SU-DHL-6 (cell line): ENCODE measurements at regions not wholly inside any gene's neighbourhood (a gene's known extent, or its start where the extent isn't known, plus 50 kb on each side); places are given as distances from the start of the nearest gene placed in this dataset.
A peak's percentile ranks its signal among the peaks of the same experiment; 100 is the strongest.

ENCODE experiments used
- H2AFZ ChIP-seq: fragments of 200-600 bp; sonication (generic); 2 replicates; pipeline ENCODE4 v1.6.1; 2014; ENCODE audit warnings: low read depth, mild to moderate bottlenecking, moderate library complexity, mixed read lengths, antibody characterized with exemption, low read length; ENCODE audit not compliant: severe bottlenecking
- H3F3A ChIP-seq: fragments of 200-600 bp; shearing (Covaris generic); 2 replicates; pipeline ENCODE4 v1.6.0; 2016; ENCODE audit warnings: antibody characterized with exemption, mild to moderate bottlenecking; ENCODE audit not compliant: insufficient read depth
- H3K27ac ChIP-seq: fragments of 200-600 bp; sonication (generic); 2 replicates; pipeline ENCODE4 v1.5.1; 2016; ENCODE audit warnings: low read depth, mild to moderate bottlenecking, low read length, moderate library complexity, mixed read lengths
- H3K27me3 ChIP-seq: fragments of 200-600 bp; sonication (generic), shearing (Covaris generic); 2 replicates; pipeline ENCODE4 v1.6.0; 2014; ENCODE audit warnings: mild to moderate bottlenecking, low read length
- H3K36me3 ChIP-seq: fragments of 200-600 bp; sonication (generic); 2 replicates; pipeline ENCODE4 v1.6.1; 2014; ENCODE audit warnings: mild to moderate bottlenecking, low read length, mixed read lengths
- H3K4me2 ChIP-seq: fragments of 300-600, 200-600 bp; shearing (Covaris generic), sonication (generic); 2 replicates; pipeline ENCODE4 v1.6.0; 2014; ENCODE audit warnings: low read length, low read depth, mild to moderate bottlenecking; ENCODE audit not compliant: poor library complexity, severe bottlenecking
- H3K4me3 ChIP-seq: fragments of 200-600 bp; sonication (generic); 2 replicates; pipeline ENCODE4 v1.5.1; 2014; ENCODE audit warnings: antibody characterized with exemption, low read length, mild to moderate bottlenecking, mixed read lengths; ENCODE audit not compliant: insufficient read depth, poor library complexity, severe bottlenecking
- H3K79me2 ChIP-seq: fragments of 200-600 bp; sonication (generic); 2 replicates; pipeline ENCODE4 v1.6.1; 2014; ENCODE audit warnings: mild to moderate bottlenecking, low read length, moderate library complexity; ENCODE audit not compliant: insufficient read depth
- H3K9ac ChIP-seq: fragments of 200-600 bp; sonication (generic); 2 replicates; pipeline ENCODE4 v1.7.0; 2014; ENCODE audit warnings: mild to moderate bottlenecking, low read length
- H3K9me2 ChIP-seq: fragments of 200-600 bp; sonication (generic); replicated peaks from 2 replicates; pipeline ENCODE4 v1.6.1; 2014; ENCODE audit warnings: low read length; ENCODE audit not compliant: insufficient read depth
- H3K9me3 ChIP-seq: fragments of 200-600 bp; sonication (generic); 2 replicates; pipeline ENCODE4 v1.6.1; 2014; ENCODE audit warnings: low read length, mixed read lengths; ENCODE audit not compliant: insufficient read depth
- H4K20me1 ChIP-seq: fragments of 200-600 bp; sonication (generic); 2 replicates; pipeline ENCODE4 v1.6.1; 2014; ENCODE audit warnings: low read depth, mild to moderate bottlenecking, antibody characterized with exemption, low read length, moderate library complexity, mixed read lengths
- EZH2phosphoT487 ChIP-seq: fragments of 200-600 bp; sonication (generic), shearing (Covaris generic); conservative IDR thresholded peaks from 2 replicates; pipeline ENCODE4 v1.6.1; 2018; ENCODE audit warnings: mild to moderate bottlenecking, antibody characterized with exemption, low read length, moderate library complexity, mixed read lengths
- TF ChIP-seq, protein P1 (sequence below): fragments of 200-600 bp; sonication (generic); IDR thresholded peaks from one replicate; pipeline ENCODE4 v1.5.1; 2017; ENCODE audit warnings: antibody characterized with exemption, mild to moderate bottlenecking, low read length, moderate library complexity; ENCODE audit not compliant: insufficient read depth, poor library complexity, severe bottlenecking

DNA sequence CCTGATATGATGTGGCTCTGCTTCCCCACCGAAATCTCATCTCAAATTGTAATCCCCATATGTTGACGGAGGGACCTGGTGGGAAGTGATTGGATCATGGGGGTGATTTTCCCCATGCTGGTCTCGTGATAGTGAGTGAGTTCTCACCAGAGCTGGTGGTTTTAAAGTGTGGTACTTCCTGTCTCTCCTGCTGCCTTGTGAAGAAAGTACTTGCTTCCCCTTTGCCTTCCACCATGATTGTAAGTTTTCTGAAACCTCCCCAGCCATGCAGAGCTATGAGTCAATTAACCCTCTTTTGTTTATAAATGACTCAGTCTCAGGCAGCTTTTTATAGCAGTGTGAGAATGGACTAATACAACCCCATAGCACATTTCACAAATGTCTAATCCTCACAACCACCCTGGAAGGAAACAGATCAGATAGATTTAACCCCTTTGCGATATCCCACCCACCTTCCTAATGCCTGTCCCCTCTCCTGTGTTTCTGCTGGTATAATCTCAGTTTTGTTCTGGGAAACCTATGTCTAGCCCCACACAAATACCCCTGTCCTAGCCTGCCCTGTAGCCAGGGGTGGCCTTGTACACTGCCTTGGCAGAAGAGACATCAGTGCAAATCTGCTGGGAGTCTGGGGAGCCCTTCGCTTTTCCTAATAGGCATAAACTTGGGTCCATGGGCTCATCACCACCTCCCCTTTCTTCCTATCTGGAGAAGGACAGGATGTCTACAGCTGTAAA lies 157.0 kb upstream of the RAI14 start:
- TF ChIP-seq, protein P1, sequence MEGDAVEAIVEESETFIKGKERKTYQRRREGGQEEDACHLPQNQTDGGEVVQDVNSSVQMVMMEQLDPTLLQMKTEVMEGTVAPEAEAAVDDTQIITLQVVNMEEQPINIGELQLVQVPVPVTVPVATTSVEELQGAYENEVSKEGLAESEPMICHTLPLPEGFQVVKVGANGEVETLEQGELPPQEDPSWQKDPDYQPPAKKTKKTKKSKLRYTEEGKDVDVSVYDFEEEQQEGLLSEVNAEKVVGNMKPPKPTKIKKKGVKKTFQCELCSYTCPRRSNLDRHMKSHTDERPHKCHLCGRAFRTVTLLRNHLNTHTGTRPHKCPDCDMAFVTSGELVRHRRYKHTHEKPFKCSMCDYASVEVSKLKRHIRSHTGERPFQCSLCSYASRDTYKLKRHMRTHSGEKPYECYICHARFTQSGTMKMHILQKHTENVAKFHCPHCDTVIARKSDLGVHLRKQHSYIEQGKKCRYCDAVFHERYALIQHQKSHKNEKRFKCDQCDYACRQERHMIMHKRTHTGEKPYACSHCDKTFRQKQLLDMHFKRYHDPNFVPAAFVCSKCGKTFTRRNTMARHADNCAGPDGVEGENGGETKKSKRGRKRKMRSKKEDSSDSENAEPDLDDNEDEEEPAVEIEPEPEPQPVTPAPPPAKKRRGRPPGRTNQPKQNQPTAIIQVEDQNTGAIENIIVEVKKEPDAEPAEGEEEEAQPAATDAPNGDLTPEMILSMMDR = no peak
- no peak for TF ChIP-seq EZH2phosphoT487
- H3K4me2 ChIP-seq = no peak overlapping the region
- H3K36me3 ChIP-seq = no peaks in the 10 kb centered on the region
- H3K79me2 ChIP-seq = no peaks in the 10 kb centered on the region
- H4K20me1 ChIP-seq = no peaks in the 10 kb centered on the region
- peak overlapping the region; percentile 41 for H2AFZ ChIP-seq
- H3K27ac ChIP-seq = no peak overlapping the region
- H3K9ac ChIP-seq = no peak overlapping the region
- H3K9me2 ChIP-seq = no peaks in the 10 kb centered on the region
- no peaks in the 10 kb centered on the region for H3K27me3 ChIP-seq
- no peaks in the 10 kb centered on the region for H3K9me3 ChIP-seq
- no peak overlapping the region for H3K4me3 ChIP-seq
- H3F3A ChIP-seq = no peaks in the 10 kb centered on the region

DNA sequence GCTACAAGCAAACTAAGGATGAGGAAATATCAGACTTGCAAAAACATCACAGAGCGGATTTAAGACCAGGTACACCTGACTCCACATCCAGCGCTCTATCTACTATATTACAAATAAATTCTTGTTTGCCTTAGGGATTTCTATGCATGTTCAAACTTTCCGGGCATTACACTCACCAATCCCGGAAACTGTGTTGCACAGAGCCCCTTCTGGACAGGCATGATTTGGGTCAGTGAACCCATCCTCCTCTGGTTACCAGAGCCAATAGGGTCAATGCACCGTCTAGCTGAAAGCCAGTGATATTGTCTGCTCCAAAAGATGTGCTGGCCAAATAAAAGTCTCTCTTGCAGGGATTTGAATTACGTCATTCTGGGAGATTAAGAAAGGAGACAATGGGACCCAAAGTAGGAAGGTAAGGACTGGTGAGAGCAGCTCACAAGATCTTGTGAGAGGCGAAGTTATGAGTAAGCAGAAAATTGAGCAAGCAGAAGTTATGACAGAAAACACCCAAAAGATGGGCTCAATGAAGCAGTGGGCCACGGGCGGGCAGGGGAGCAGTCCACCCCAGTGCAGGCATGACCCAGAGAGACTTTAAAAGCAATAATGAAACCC lies 155.8 kb upstream of the RAI14 start:
- Histone ChIP-seq H3K9ac (no peak overlapping the region), H3K79me2 (no peaks in the 10 kb centered on the region), H3K4me2 (no peak overlapping the region), H3F3A (no peaks in the 10 kb centered on the region), H4K20me1 (no peaks in the 10 kb centered on the region), H3K36me3 (no peaks in the 10 kb centered on the region), H3K27me3 (no peaks in the 10 kb centered on the region), H3K27ac (no peak overlapping the region), H3K9me3 (no peaks in the 10 kb centered on the region), H3K4me3 (no peak overlapping the region), H3K9me2 (no peaks in the 10 kb centered on the region), H2AFZ (no peak overlapping the region)
- TF ChIP-seq, protein P1 = no peak
- no peak for TF ChIP-seq EZH2phosphoT487

DNA sequence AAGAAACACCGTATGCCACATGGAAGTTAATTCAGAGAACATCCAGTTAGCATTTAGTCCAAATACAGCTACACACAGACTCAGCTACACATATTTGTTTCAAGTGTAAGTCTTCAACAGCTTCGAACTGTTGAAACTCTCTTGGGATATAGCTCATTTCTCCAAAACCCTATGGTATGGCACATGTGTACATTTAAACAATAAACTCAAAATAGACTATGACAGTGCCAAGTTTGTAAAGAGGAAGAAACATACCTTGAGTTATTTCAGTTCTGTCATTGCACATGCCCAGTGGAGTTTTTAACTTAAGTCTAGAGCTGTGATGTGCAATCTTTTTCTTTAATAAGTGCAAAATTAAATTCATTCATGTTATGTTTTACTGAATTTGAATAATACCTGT lies 155.1 kb upstream of the RAI14 start:
- Histone ChIP-seq H4K20me1 (no peaks in the 10 kb centered on the region), H3K4me2 (no peak overlapping the region), H3K36me3 (no peaks in the 10 kb centered on the region), H3K79me2 (no peaks in the 10 kb centered on the region), H3K9ac (no peak overlapping the region), H3K9me2 (no peaks in the 10 kb centered on the region), H3F3A (no peaks in the 10 kb centered on the region), H3K27ac (no peak overlapping the region), H3K9me3 (no peaks in the 10 kb centered on the region), H2AFZ (no peak overlapping the region), H3K4me3 (no peak overlapping the region), H3K27me3 (no peaks in the 10 kb centered on the region)
- no peak for TF ChIP-seq EZH2phosphoT487
- TF ChIP-seq, protein P1 = no peak
